ENCODE measurements at regions not wholly inside any gene's neighbourhood (a gene's known extent, or its start where the extent isn't known, plus 50 kb on each side); places are given as distances from the start of the nearest gene placed in this dataset.

DNA sequence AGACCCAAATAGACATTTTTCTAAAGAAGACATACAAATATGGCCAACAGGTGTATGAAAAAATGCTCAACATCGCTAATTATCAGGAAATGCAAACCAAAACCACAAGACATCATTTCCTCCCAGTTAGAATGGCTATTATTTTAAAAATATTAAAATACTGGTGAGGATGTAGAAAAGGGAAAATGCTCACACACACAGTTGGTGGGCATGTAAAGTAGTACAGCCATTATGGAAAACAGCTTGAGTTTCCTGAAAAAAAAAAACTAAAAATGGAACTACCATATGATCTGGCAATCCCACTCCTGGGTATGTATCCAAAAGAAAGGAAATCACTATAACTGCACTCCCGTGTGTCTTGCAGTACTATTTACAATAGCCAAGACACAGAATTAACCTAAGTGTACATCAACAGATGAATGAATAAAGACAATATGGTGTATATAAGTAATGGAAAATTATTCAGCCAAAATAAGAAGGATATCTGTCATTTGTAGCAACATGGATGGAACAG, 128.9 kb upstream of the DKK2 start:
- no peaks in the 10 kb centered on the region for H3K36me3 ChIP-seq (ENCODE audit: control insufficient read depth in 2 of 2, extremely low read depth in 1 of 2, insufficient read depth in 2 of 2, low read length in 2 of 2)
- H3K9me1 ChIP-seq (replicated peaks; ENCODE audit: control insufficient read depth, extremely low read depth, insufficient read depth, low read length): no peaks in the 10 kb centered on the region
- FAIRE-seq: no peak
- H3K4me1 ChIP-seq (ENCODE audit: control insufficient read depth, extremely low read depth, insufficient read depth, low read length): no peaks in the 10 kb centered on the region
- H3K4me3 ChIP-seq (replicated peaks in 1 of 3; ENCODE audit: insufficient read depth in 1 of 3, low read depth in 1 of 3, low read length in 3 of 3): no peak overlapping the region
- H2AFZ ChIP-seq (ENCODE audit: low read depth, low read length): no peak overlapping the region
- intact Hi-C loops (cut with micrococcal nuclease): no loop called here
- no peaks in the 10 kb centered on the region for H3K79me2 ChIP-seq (ENCODE audit: control insufficient read depth, insufficient read depth, low read length)
- dilution Hi-C loops (cut with MboI; ENCODE audit: extremely low pct_ligation_motif_present, low sequenced_read_pairs): no loop called here
- no peak for DNase-seq (ENCODE audit: low read depth, low spot score)
- H4K20me1 ChIP-seq (replicated peaks; ENCODE audit: control insufficient read depth, extremely low read depth, insufficient read depth, low read length): no peaks in the 10 kb centered on the region
- no peaks in the 10 kb centered on the region for H3K9me3 ChIP-seq (replicated peaks; ENCODE audit: control insufficient read depth, insufficient read depth, low read length)
- ChIA-PET CTCF (no interaction called here), POLR2A (no interaction called here)
- no peak overlapping the region for H3K9ac ChIP-seq (replicated peaks; ENCODE audit: extremely low read depth, insufficient read depth, low read length)
- no peak overlapping the region for H3K4me2 ChIP-seq (ENCODE audit: insufficient read depth, low read length)
- BruUV-seq (replicated peaks): no TSS peak
- H3K27ac ChIP-seq (ENCODE audit: insufficient read depth, low read depth, low read length): no peak overlapping the region
- TF ChIP-seq POLR2AphosphoS5 (IDR thresholded peaks at IDR 0.05; ENCODE audit: insufficient read depth, low read depth, low read length): no peak
- TF ChIP-seq GATA2 (IDR thresholded peaks at IDR 0.05; ENCODE audit: insufficient read depth, insufficient read length, low read depth, low read length): no peak
- TF ChIP-seq, protein P1, sequence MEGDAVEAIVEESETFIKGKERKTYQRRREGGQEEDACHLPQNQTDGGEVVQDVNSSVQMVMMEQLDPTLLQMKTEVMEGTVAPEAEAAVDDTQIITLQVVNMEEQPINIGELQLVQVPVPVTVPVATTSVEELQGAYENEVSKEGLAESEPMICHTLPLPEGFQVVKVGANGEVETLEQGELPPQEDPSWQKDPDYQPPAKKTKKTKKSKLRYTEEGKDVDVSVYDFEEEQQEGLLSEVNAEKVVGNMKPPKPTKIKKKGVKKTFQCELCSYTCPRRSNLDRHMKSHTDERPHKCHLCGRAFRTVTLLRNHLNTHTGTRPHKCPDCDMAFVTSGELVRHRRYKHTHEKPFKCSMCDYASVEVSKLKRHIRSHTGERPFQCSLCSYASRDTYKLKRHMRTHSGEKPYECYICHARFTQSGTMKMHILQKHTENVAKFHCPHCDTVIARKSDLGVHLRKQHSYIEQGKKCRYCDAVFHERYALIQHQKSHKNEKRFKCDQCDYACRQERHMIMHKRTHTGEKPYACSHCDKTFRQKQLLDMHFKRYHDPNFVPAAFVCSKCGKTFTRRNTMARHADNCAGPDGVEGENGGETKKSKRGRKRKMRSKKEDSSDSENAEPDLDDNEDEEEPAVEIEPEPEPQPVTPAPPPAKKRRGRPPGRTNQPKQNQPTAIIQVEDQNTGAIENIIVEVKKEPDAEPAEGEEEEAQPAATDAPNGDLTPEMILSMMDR (IDR thresholded peaks at IDR 0.05; ENCODE audit: extremely low read depth in 1 of 2, insufficient read depth in 1 of 2, low read depth in 1 of 2, low read length in 2 of 2): no peak
- no peak for TF ChIP-seq MYC (IDR thresholded peaks at IDR 0.05; ENCODE audit: low read depth, low read length)
- TF ChIP-seq POLR2A (IDR thresholded peaks at IDR 0.05; ENCODE audit: low read depth, low read length): no peak
- no peak for TF ChIP-seq JUN (IDR thresholded peaks at IDR 0.05; ENCODE audit: borderline replicate concordance, insufficient read depth, insufficient read length, low read depth)
- TF ChIP-seq FOS (IDR thresholded peaks at IDR 0.05; ENCODE audit: borderline replicate concordance, insufficient read depth, low read length): no peak
- no peak for TF ChIP-seq EZH2 (IDR thresholded peaks at IDR 0.05; ENCODE audit: borderline replicate concordance, low read depth, low read length, severe bottlenecking)
- H3K27me3 ChIP-seq (ENCODE audit: control insufficient read depth in 2 of 2, insufficient read depth in 2 of 2, low read length in 2 of 2): no peaks in the 10 kb centered on the region
